ENCODE measurements at regions not wholly inside any gene's neighbourhood (a gene's known extent, or its start where the extent isn't known, plus 50 kb on each side); places are given as distances from the start of the nearest gene placed in this dataset.

- TF ChIP-seq, protein P1, sequence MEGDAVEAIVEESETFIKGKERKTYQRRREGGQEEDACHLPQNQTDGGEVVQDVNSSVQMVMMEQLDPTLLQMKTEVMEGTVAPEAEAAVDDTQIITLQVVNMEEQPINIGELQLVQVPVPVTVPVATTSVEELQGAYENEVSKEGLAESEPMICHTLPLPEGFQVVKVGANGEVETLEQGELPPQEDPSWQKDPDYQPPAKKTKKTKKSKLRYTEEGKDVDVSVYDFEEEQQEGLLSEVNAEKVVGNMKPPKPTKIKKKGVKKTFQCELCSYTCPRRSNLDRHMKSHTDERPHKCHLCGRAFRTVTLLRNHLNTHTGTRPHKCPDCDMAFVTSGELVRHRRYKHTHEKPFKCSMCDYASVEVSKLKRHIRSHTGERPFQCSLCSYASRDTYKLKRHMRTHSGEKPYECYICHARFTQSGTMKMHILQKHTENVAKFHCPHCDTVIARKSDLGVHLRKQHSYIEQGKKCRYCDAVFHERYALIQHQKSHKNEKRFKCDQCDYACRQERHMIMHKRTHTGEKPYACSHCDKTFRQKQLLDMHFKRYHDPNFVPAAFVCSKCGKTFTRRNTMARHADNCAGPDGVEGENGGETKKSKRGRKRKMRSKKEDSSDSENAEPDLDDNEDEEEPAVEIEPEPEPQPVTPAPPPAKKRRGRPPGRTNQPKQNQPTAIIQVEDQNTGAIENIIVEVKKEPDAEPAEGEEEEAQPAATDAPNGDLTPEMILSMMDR (IDR thresholded peaks at IDR 0.05), result no peak
- no peak for TF ChIP-seq POLR2A (IDR thresholded peaks at IDR 0.05)
Observed at GRCh38 chr19:28563964-28564921, 648.7 kb downstream of the UQCRFS1 start.
